ENCODE measurements at regions not wholly inside any gene's neighbourhood (a gene's known extent, or its start where the extent isn't known, plus 50 kb on each side); places are given as distances from the start of the nearest gene placed in this dataset.
A peak's percentile ranks its signal among the peaks of the same experiment; 100 is the strongest.

DNA sequence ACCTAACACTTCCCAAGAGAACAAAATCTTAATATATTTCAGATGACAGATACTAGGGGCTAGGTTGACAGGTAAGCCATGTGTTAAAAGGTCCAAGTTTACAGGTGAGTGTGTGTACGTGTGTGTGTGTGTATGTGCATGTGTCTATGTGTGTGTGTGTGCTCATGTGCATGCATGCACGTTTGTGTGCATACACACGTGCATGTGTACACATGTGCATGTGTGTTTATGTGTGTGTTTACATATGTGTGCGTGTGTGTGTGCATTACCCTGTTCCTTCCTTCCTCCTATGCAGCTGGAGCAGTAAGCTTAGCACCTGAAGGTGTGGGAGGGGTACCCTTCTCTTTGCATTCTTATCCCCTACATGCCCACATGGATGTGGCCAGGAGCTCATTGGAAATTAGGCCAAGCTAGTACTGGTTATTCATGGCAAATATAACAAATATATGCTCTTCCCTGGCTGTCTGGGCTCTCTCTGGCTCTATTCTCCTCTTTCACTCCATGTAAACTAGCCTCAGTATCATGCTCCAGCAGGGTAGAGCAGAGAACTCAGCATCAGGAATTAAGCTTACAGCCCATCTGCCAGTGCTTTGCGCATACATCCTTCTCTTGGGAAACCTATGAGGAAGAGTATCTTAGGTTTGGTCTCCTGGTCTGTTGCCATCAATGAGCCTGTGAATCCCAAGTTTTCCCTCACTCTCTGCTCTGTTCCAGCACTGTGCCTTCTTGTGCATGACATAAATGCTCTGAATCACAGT, 258.0 kb upstream of the MYOCD start:
- H4K8ac ChIP-seq (ENCODE audit: low read length) = no peak overlapping the region
- no peak overlapping the region for H3K4me2 ChIP-seq (ENCODE audit: low read length, poor library complexity, severe bottlenecking)
- H3K4me3 ChIP-seq (ENCODE audit: insufficient read depth in 1 of 2, low read depth in 1 of 2, low read length in 2 of 2) = no peak overlapping the region
- WGBS = 76% methylated on average over 4 of the region's 5 CpGs
- H2BK5ac ChIP-seq (ENCODE audit: low read depth, low read length, poor library complexity, severe bottlenecking) = no peak overlapping the region
- H3K4me1 ChIP-seq (ENCODE audit: control insufficient read depth, insufficient read depth, low read depth, low read length) = peaks cover 2% of the 10 kb centered on the region
- no peak overlapping the region for H2BK12ac ChIP-seq (ENCODE audit: low read length in 2 of 2)
- H2AK5ac ChIP-seq (ENCODE audit: low read length, severe bottlenecking) = no peak overlapping the region
- no peaks in the 10 kb centered on the region for H3K27me3 ChIP-seq (ENCODE audit: control insufficient read depth in 1 of 2, insufficient read depth in 1 of 2, low read length in 2 of 2)
- no peak overlapping the region for H2AFZ ChIP-seq (ENCODE audit: low read depth, low read length)
- no peaks in the 10 kb centered on the region for H3K9me3 ChIP-seq (ENCODE audit: control insufficient read depth, low read length)
- peak overlapping the region; percentile 49 for H4K91ac ChIP-seq (ENCODE audit: low read length)
- H3K23ac ChIP-seq (ENCODE audit: low read length in 2 of 2) = no peak overlapping the region
- peak overlapping the region in 1 of 2 experiments; percentile 67 for H3K18ac ChIP-seq (ENCODE audit: low read depth in 1 of 2, low read length in 2 of 2)
- H3K14ac ChIP-seq (ENCODE audit: low read length in 2 of 2) = peak overlapping the region in 1 of 2 experiments; percentile 53
- no peak overlapping the region for H2BK120ac ChIP-seq (ENCODE audit: low read depth, low read length)
- DNase-seq = no peak
- H3K27ac ChIP-seq (ENCODE audit: low read length, poor library complexity, severe bottlenecking) = no peak overlapping the region
- H2BK15ac ChIP-seq (ENCODE audit: low read depth, poor library complexity, severe bottlenecking) = no peak overlapping the region
- no peaks in the 10 kb centered on the region for H3K79me1 ChIP-seq (replicated peaks; ENCODE audit: low read length, poor library complexity, severe bottlenecking)
- H3K4ac ChIP-seq (ENCODE audit: low read depth in 1 of 2, low read length in 2 of 2) = no peak overlapping the region
- no peaks in the 10 kb centered on the region for H3K36me3 ChIP-seq (ENCODE audit: control insufficient read depth in 1 of 2, insufficient read depth in 2 of 2, low read depth in 1 of 2, low read length in 2 of 2)
- H3K9ac ChIP-seq (ENCODE audit: low read length) = no peak overlapping the region

DNA sequence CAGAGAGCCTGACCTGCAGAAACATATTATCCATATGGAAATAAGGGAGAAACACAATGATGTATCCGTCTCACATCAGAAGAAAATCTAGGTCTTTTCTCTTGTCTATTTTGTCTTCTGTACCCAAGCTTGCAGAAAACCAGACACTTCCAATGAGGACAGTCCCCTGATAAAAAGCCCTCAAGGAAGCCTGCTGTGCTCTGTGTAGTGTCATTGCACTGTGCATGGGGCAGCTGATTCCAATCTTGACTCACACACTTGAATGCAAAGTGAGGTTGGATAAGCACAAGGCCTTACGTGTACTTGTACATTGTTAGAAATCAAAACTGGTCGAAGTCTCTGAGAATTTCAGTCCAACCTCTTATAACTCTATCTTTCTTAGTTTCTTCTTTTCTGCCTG, 256.6 kb upstream of the MYOCD start:
- Histone ChIP-seq H3K4ac (ENCODE audit: low read depth in 1 of 2, low read length in 2 of 2) (no peak overlapping the region), H3K27ac (ENCODE audit: low read length, poor library complexity, severe bottlenecking) (no peak overlapping the region), H2BK5ac (ENCODE audit: low read depth, low read length, poor library complexity, severe bottlenecking) (no peak overlapping the region), H2AFZ (ENCODE audit: low read depth, low read length) (no peak overlapping the region), H3K18ac (ENCODE audit: low read depth in 1 of 2, low read length in 2 of 2) (no peak overlapping the region), H3K4me1 (ENCODE audit: control insufficient read depth, insufficient read depth, low read depth, low read length) (peaks cover 2% of the 10 kb centered on the region), H3K4me2 (ENCODE audit: low read length, poor library complexity, severe bottlenecking) (no peak overlapping the region), H3K9ac (ENCODE audit: low read length) (no peak overlapping the region), H4K8ac (ENCODE audit: low read length) (no peak overlapping the region), H4K91ac (ENCODE audit: low read length) (no peak overlapping the region), H3K27me3 (ENCODE audit: control insufficient read depth in 1 of 2, insufficient read depth in 1 of 2, low read length in 2 of 2) (peaks cover 0 to 2% of the 10 kb centered on the region in 2 experiments), H3K9me3 (ENCODE audit: control insufficient read depth, low read length) (no peaks in the 10 kb centered on the region), H2BK12ac (ENCODE audit: low read length in 2 of 2) (no peak overlapping the region), H3K79me1 (replicated peaks; ENCODE audit: low read length, poor library complexity, severe bottlenecking) (no peaks in the 10 kb centered on the region), H2AK5ac (ENCODE audit: low read length, severe bottlenecking) (no peak overlapping the region), H2BK120ac (ENCODE audit: low read depth, low read length) (no peak overlapping the region), H3K4me3 (ENCODE audit: insufficient read depth in 1 of 2, low read depth in 1 of 2, low read length in 2 of 2) (no peak overlapping the region), H2BK15ac (ENCODE audit: low read depth, poor library complexity, severe bottlenecking) (no peak overlapping the region), H3K23ac (ENCODE audit: low read length in 2 of 2) (no peak overlapping the region), H3K36me3 (ENCODE audit: control insufficient read depth in 1 of 2, insufficient read depth in 2 of 2, low read depth in 1 of 2, low read length in 2 of 2) (no peaks in the 10 kb centered on the region), H3K14ac (ENCODE audit: low read length in 2 of 2) (no peak overlapping the region)
- peak; percentile 67 for DNase-seq
- WGBS = 57% methylated on average over 3 of the region's 3 CpGs

DNA sequence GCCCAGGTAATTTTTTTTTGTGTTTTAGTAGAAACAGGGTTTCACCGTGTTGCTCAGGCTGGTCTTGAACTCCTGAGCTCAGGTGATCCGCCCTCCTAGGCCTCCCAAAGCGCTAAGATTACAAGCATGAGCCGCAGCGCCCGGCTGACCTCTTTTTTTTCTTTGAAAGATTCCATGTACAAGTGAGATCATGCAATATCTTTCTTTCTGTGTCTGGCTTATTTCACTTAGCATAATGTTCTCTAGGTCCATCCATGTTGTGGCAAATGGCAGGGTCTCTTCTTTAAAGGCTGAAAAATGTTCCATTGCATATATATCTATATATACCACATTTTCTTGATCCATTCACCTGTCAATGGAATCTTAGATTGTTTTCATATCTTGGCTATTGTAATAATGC, 255.0 kb upstream of the MYOCD start:
- no peak overlapping the region for H2BK12ac ChIP-seq (ENCODE audit: low read length in 2 of 2)
- 84% methylated on average over 6 of the region's 6 CpGs for WGBS

DNA sequence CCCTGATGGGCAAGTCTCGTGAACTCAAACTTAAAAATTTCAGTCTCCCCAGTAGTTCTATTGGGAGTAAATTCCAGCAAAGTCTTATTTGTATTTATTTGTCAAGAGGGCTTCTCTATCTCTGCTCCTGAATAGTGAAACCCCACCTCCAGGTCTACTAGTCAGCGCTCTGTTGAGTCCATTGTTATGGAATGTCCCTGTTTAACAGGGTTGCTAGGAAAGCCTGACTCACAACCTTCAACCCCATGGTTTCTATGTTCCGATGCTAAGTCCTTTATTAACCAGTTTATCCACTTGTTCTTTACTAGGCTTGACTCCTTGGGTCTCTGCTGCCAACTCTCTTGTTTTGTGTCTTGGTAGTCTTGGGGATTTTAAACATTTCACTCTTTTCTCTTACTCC, 250.7 kb upstream of the MYOCD start:
- H3K9me3 ChIP-seq (ENCODE audit: control insufficient read depth, low read length) = no peaks in the 10 kb centered on the region
- no peak overlapping the region for H4K8ac ChIP-seq (ENCODE audit: low read length)
- H3K4me1 ChIP-seq (ENCODE audit: control insufficient read depth, insufficient read depth, low read depth, low read length) = no peaks in the 10 kb centered on the region
- no peaks in the 10 kb centered on the region for H3K36me3 ChIP-seq (ENCODE audit: control insufficient read depth in 1 of 2, insufficient read depth in 2 of 2, low read depth in 1 of 2, low read length in 2 of 2)
- H3K27me3 ChIP-seq (ENCODE audit: control insufficient read depth in 1 of 2, insufficient read depth in 1 of 2, low read length in 2 of 2) = peaks cover 0 to 2% of the 10 kb centered on the region in 2 experiments
- no peak overlapping the region for H2AFZ ChIP-seq (ENCODE audit: low read depth, low read length)
- no peak overlapping the region for H4K91ac ChIP-seq (ENCODE audit: low read length)
- DNase-seq = peak; percentile 86
- H3K23ac ChIP-seq (ENCODE audit: low read length in 2 of 2) = no peak overlapping the region
- H3K18ac ChIP-seq (ENCODE audit: low read depth in 1 of 2, low read length in 2 of 2) = no peak overlapping the region
- H2AK5ac ChIP-seq (ENCODE audit: low read length, severe bottlenecking) = no peak overlapping the region
- H3K14ac ChIP-seq (ENCODE audit: low read length in 2 of 2) = no peak overlapping the region
- H3K4me2 ChIP-seq (ENCODE audit: low read length, poor library complexity, severe bottlenecking) = no peak overlapping the region
- H2BK12ac ChIP-seq (ENCODE audit: low read length in 2 of 2) = no peak overlapping the region
- peak overlapping the region; percentile 36 for H3K9ac ChIP-seq (ENCODE audit: low read length)
- H3K79me1 ChIP-seq (replicated peaks; ENCODE audit: low read length, poor library complexity, severe bottlenecking) = no peaks in the 10 kb centered on the region
- no peak overlapping the region for H3K4me3 ChIP-seq (ENCODE audit: insufficient read depth in 1 of 2, low read depth in 1 of 2, low read length in 2 of 2)
- H3K27ac ChIP-seq (ENCODE audit: low read length, poor library complexity, severe bottlenecking) = no peak overlapping the region
- WGBS = 15% methylated on average over 2 of the region's 3 CpGs
- no peak overlapping the region for H3K4ac ChIP-seq (ENCODE audit: low read depth in 1 of 2, low read length in 2 of 2)
- no peak overlapping the region for H2BK120ac ChIP-seq (ENCODE audit: low read depth, low read length)
- H2BK15ac ChIP-seq (ENCODE audit: low read depth, poor library complexity, severe bottlenecking) = no peak overlapping the region
- H2BK5ac ChIP-seq (ENCODE audit: low read depth, low read length, poor library complexity, severe bottlenecking) = no peak overlapping the region

More for the DNA sequence above, 255.0 kb upstream of the MYOCD start:
- Histone ChIP-seq H2BK5ac (ENCODE audit: low read depth, low read length, poor library complexity, severe bottlenecking) (no peak overlapping the region), H3K18ac (ENCODE audit: low read depth in 1 of 2, low read length in 2 of 2) (no peak overlapping the region), H4K91ac (ENCODE audit: low read length) (no peak overlapping the region), H3K27me3 (ENCODE audit: control insufficient read depth in 1 of 2, insufficient read depth in 1 of 2, low read length in 2 of 2) (peaks cover 0 to 2% of the 10 kb centered on the region in 2 experiments), H2AFZ (ENCODE audit: low read depth, low read length) (no peak overlapping the region), H4K8ac (ENCODE audit: low read length) (no peak overlapping the region), H3K4me2 (ENCODE audit: low read length, poor library complexity, severe bottlenecking) (no peak overlapping the region), H3K79me1 (replicated peaks; ENCODE audit: low read length, poor library complexity, severe bottlenecking) (no peaks in the 10 kb centered on the region), H3K14ac (ENCODE audit: low read length in 2 of 2) (no peak overlapping the region), H2BK15ac (ENCODE audit: low read depth, poor library complexity, severe bottlenecking) (no peak overlapping the region), H3K4me3 (ENCODE audit: insufficient read depth in 1 of 2, low read depth in 1 of 2, low read length in 2 of 2) (no peak overlapping the region), H3K9me3 (ENCODE audit: control insufficient read depth, low read length) (no peaks in the 10 kb centered on the region), H3K4ac (ENCODE audit: low read depth in 1 of 2, low read length in 2 of 2) (no peak overlapping the region), H2BK120ac (ENCODE audit: low read depth, low read length) (no peak overlapping the region), H3K4me1 (ENCODE audit: control insufficient read depth, insufficient read depth, low read depth, low read length) (peaks cover 2% of the 10 kb centered on the region), H3K27ac (ENCODE audit: low read length, poor library complexity, severe bottlenecking) (no peak overlapping the region), H2AK5ac (ENCODE audit: low read length, severe bottlenecking) (no peak overlapping the region), H3K36me3 (ENCODE audit: control insufficient read depth in 1 of 2, insufficient read depth in 2 of 2, low read depth in 1 of 2, low read length in 2 of 2) (no peaks in the 10 kb centered on the region), H3K9ac (ENCODE audit: low read length) (no peak overlapping the region), H3K23ac (ENCODE audit: low read length in 2 of 2) (no peak overlapping the region)
- DNase-seq = no peak
